HS-27A (cell line): ENCODE measurements at regions not wholly inside any gene's neighbourhood (a gene's known extent, or its start where the extent isn't known, plus 50 kb on each side); places are given as distances from the start of the nearest gene placed in this dataset.

Source experiments
- DNase-seq: peaks from one replicate; pipeline ENCODE4 v3.0.0-alpha.2; 2012; ENCODE audit warnings: low read depth, missing footprints

DNA sequence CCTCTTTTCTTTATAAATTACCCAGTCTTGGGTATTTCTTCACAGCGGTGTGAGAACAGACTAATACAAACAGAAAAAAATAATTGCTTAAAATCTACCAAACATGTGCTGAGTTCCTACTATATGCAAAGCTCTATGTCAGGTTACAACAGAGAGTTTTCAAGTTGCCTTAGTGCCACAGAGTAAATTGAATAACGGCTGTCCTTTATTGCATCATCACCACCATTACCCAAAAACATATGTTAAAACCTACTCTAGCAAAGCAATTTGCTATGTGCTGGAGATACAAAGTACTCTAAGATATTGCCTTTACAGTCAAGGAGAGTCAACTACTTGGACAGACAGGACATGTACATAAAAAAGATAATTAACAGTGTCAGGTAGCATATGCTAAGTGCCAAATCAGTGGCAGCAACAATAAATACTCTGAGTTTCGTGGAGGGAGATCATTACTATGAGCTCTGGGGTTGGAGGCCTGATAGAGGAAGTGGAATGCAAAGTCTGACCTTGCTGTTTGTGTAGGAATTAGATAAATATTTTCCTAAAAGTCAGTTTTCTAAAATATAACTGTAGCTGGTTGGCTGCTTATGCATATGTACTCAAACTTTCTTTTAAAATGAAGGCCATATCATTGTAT is 1058.7 kb upstream of the WWC1 start:
- DNase-seq, result no peak

- DNase-seq, result no peak
Measured at GRCh38 chr5:167233507-167234220, 1057.8 kb upstream of the WWC1 start.

GRCh38 chr5:167241436-167242067 is 1049.9 kb upstream of the WWC1 start:
- DNase-seq, result no peak

- DNase-seq, result no peak
Measured at GRCh38 chr5:167242701-167243100, 1048.7 kb upstream of the WWC1 start.

GRCh38 chr5:167243463-167243862 is 1048.0 kb upstream of the WWC1 start:
- no peak for DNase-seq

- no peak for DNase-seq
Measured at GRCh38 chr5:167244583-167244982, 1046.9 kb upstream of the WWC1 start.

DNA sequence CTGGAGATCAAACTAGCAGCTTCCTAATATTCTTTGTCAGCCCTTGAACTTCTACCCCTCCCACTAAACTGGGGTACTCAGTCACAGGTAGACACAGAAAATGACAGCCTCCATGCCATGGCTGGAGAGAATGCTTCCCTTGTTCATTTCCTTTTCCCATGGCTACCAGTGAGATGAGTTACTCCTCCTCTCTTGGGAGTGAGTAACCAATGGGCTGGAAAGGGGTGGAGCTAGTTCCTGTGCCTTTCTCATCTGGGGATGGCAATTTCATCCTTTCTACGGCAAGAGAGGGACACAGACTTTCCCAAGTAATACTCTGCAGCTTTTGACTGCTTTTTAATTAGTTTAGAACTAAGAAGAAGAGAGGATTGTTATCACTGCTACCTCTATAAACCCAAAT is 1045.6 kb upstream of the WWC1 start:
- no peak for DNase-seq

- no peak for DNase-seq
Measured at GRCh38 chr5:167247816-167248215, 1043.6 kb upstream of the WWC1 start.

DNA sequence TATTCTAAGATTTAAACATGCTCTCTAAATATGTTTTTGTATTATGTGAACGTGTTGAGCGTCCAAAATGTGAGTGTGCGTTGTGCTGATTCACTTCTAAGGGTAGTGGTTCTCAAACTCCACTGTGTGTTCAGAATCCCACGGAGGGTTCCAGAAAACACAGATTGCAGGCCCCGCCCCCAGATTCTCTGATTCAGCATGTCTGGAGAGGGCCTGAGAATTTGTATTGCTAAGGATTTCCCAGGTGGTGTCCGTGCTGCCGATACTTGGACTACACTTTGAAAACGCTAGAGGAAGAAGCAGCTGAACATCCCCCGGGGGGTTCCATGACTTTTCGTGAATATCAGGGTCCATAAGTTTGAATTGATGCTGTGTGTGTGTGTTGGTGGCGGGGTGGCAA is 1043.2 kb upstream of the WWC1 start:
- DNase-seq, result no peak

DNA sequence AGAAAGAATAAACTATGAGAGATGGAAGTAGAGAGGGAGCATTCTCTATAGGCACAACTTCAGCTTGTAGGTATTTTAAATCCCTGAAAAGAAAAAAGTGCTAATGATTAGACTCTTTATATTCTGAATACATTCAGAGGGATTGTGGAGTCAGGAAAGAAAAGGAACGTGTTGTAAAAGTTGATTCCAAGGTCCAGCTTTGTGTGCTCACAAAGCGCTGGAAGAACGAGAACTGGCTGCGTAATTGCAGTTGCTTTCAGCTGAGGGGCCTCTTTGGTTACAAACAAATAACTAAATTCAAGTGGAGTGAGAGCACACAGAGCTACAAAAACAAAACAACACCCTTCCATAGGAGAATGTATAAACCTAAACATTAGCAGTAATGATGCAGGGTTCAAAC is 1040.4 kb upstream of the WWC1 start:
- DNase-seq, result no peak

DNA sequence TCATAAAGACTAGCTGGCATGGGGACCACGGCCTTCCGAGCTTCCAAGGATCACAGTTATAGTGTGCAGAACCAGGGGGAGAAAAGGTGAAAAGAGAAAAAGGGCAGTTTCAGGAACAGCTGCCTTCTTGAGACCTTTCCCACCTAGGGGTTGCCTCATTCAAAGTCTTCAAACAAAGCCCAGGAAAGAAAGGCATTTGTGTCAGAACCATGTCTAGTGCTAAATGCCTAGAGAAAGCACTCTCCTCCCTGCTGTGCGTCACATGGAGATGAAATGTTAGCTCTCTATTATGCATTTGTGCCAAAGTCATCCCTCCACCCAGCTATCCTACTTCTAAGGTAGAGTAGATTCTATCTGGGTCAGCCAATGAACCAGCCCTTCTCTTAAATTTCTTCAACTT is 1037.3 kb upstream of the WWC1 start:
- DNase-seq, result no peak

DNA sequence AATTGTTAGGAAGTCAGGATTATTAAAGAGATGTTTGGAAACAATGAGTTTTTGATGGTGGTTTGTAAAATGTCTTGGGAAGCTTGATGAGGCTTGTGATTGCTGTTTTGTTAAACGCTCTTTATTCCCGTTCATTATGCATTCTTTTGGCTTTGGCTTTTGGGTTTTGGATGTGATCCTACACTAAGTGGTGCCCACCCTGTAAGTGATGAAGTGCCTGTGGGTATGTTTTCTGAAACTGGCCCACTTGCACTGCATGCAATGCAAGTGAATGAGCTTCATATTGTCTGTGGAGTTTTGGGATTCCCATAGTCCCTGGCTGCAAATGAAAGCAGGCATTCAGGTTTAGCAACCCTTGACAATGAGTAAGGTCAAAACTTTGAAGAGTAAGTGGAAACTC is 1035.5 kb upstream of the WWC1 start:
- DNase-seq, result no peak

DNA sequence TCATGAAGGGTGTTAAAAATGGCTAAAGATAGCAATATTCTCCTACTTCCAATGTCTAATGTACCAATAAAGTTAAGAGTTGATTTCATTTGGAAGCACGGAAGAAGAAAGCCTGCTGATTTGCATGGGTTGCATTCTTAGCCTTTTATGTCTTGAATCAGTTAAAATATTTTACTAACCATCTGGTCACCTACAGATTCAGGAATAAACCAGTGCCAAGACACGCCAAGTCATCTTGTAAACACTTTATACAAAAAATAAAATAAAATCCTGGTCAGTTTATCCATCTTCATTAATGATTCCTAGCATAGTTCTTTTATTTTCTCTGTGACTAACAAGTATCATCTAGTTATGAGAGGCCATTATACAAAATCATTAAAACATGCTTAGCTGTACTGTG is 1031.6 kb upstream of the WWC1 start:
- no peak for DNase-seq

DNA sequence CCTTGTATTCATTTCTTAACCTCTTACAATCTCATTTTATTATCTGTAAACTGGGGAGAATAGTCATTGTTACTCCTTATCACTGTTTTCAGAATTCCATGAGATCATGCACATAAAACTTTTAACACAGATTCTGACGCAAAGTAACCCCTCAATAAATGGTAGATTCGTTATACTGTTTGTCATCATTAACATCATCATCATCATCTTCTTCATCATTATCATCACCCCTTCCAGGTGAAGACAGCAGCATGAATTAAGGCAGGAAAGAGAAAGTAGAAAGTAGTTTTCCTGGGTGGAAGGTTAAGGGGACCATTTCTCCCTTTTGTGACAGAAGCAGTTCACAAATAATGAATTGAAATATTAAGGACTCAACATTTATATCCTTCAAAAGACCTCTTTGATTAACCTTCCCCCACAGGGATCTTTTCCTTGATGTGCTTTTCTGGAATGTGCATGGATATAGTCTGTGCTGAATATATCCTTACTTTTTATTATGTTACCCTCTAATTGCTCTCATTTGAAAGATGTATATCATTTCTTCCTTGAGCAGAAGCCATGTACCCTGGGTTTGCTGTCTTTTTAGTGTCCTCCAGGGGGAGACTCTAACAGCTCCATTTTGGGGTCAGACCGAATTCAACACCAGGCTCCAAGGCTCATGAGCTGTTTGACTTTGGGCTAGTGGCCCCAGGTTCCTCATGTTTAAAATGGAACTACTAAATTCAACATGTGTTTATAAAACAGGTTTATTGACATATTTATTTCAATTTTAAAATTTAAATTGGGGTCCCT is 1029.9 kb upstream of the WWC1 start:
- DNase-seq, result no peak

DNA sequence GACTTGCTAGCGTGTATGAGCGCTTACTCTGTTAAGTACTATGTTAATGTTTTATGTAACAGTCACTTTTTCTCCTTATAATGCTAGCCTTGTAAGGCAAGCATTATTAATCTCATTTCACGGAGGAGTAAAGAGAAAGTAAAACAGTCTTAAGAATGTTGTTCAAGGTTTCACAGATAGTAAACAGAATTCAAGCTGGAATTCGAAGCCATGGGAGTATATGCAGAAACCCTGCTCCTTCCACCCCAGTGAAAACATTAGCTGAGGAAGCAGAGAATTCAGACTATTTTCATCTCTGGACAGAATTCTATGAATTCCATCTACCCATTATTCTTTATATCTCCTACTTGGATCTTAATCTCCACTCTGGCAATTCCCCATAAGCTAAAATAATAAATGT is 1028.3 kb upstream of the WWC1 start:
- DNase-seq, result no peak

GRCh38 chr5:167264348-167264747 is 1027.1 kb upstream of the WWC1 start:
- no peak for DNase-seq

GRCh38 chr5:167268337-167268736 is 1023.1 kb upstream of the WWC1 start:
- DNase-seq, result no peak

- no peak for DNase-seq
Measured at GRCh38 chr5:167269146-167269545, 1022.3 kb upstream of the WWC1 start.

DNA sequence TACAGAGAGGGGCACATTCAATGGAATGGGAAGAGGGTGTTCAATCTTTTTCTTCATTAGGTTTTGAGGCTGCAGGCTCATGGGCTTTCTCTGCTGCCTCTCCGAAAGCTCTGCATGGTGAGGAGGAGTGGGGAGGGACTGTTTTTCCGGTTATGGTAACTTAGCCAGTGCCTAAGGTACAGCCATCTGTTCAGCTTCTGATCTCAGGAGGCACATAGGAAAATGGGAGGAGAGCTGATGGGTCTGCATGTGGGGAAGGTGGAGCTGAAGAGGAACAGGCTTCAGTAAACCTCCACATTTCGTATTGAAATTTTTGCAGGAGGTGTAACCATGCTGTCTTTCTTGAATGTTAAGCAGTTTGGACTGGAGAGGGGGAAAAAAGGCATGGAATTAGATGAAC is 1020.4 kb upstream of the WWC1 start:
- no peak for DNase-seq

DNA sequence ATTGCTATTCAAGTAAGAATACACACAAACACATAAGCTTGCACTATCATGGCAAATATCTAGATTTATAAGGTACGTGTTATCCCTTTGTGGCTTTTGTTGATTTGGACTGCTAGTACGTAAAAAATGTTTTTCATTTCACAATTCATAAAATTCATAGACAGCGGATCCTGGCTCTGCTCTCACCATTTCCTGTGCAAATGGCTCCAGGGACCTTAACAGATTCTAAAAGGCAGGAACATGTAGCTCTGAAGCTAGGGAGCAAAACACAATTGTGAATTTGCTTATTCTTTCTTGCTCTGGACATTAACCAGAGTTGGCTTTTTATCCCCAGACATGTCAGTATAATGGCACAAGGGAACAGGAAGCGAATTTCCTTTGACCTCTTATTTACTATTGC is 1019.9 kb upstream of the WWC1 start:
- DNase-seq, result no peak

DNA sequence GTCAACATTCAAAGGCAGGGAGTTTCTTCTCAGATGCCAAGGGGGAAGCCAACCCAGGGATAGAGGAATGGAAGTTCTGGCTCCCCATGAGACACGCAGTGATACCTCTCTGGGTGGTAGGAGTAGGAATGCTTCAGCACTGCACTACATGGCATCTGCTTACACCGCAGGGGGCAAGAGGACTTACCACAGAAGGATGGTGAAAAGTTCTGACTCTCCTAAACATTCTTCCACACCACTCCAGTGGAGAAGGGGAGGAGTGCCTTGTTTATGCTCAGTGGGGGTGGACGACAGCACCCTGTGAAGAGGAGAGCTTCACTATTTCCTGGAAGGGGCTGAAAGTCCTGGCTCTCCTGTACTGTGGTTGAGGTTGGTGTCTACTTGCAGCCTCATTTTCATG is 1011.3 kb upstream of the WWC1 start:
- no peak for DNase-seq

GRCh38 chr5:167281925-167282324 is 1009.5 kb upstream of the WWC1 start:
- DNase-seq, result no peak

DNA sequence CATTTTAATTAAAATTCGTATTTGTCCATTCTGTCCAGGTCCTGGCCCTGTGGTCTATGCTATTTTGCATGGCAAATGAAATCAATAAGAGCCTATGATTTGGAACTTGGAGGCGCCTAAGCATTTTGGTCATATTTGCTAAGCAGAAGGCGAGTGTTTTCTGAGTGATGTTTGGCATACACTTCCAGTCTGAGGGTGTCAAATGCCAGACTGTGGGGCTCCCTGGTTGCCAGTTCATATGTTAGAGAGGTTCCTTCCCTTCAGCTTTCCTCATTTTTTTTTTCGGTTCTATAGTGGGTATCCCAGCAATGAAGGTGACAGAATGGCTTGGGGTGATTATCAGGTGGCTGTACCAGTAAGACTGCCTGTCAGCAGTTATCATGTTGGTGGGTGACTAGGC is 1007.8 kb upstream of the WWC1 start:
- DNase-seq, result no peak
